Fibroblast of skin of back (primary cell): ENCODE measurements at regions not wholly inside any gene's neighbourhood (a gene's known extent, or its start where the extent isn't known, plus 50 kb on each side); places are given as distances from the start of the nearest gene placed in this dataset.
"Not testable (repeated sequence)": the region's sequence is repeated elsewhere in the genome, so short reads cannot be mapped to it uniquely, and the experiment has no call there.

ENCODE experiments used
- DNase-seq: peaks from one replicate; pipeline ENCODE4 v3.0.0-alpha.2; 2013

GRCh38 chr9:1930245-1930736, 84.9 kb upstream of the SMARCA2 start:
- not testable (repeated sequence) for DNase-seq

GRCh38 chr9:1938135-1938534, 77.0 kb upstream of the SMARCA2 start:
- no peak for DNase-seq

- no peak for DNase-seq
These were observed 76.4 kb upstream of the SMARCA2 start for GRCh38 chr9:1938675-1939170.

- no peak for DNase-seq
These were observed 75.7 kb upstream of the SMARCA2 start for GRCh38 chr9:1939466-1939865.

- no peak for DNase-seq
These were observed 75.2 kb upstream of the SMARCA2 start for GRCh38 chr9:1939926-1940368.

- DNase-seq, result no peak
These were observed 73.2 kb upstream of the SMARCA2 start for GRCh38 chr9:1941989-1942388.

GRCh38 chr9:1946526-1947283, 68.4 kb upstream of the SMARCA2 start:
- no peak for DNase-seq

- no peak for DNase-seq
These were observed 67.7 kb upstream of the SMARCA2 start for GRCh38 chr9:1947438-1947837.

- DNase-seq, result no peak
These were observed 66.6 kb upstream of the SMARCA2 start for GRCh38 chr9:1948541-1948940.

- DNase-seq, result no peak
These were observed 63.7 kb upstream of the SMARCA2 start for GRCh38 chr9:1951446-1951845.

- DNase-seq, result no peak
These were observed 63.1 kb upstream of the SMARCA2 start for GRCh38 chr9:1952001-1952400.

GRCh38 chr9:1954238-1954637, 60.9 kb upstream of the SMARCA2 start:
- DNase-seq, result no peak

- no peak for DNase-seq
These were observed 58.2 kb upstream of the SMARCA2 start for GRCh38 chr9:1956958-1957357.

- no peak for DNase-seq
These were observed 57.3 kb upstream of the SMARCA2 start for GRCh38 chr9:1957856-1958255.

GRCh38 chr9:1959371-1959770, 55.8 kb upstream of the SMARCA2 start:
- DNase-seq, result no peak

GRCh38 chr9:1960342-1961042, 54.7 kb upstream of the SMARCA2 start:
- no peak for DNase-seq

GRCh38 chr9:1962122-1962521, 53.0 kb upstream of the SMARCA2 start:
- DNase-seq, result no peak

- no peak for DNase-seq
These were observed 52.5 kb upstream of the SMARCA2 start for GRCh38 chr9:1962588-1963106.

- DNase-seq, result no peak
These were observed 51.1 kb upstream of the SMARCA2 start for GRCh38 chr9:1964093-1964492.
